Brain microvascular endothelial cell (primary cell): ENCODE measurements at regions not wholly inside any gene's neighbourhood (a gene's known extent, or its start where the extent isn't known, plus 50 kb on each side); places are given as distances from the start of the nearest gene placed in this dataset.

Experiments
- DNase-seq: peaks from one replicate; pipeline ENCODE4 v3.0.0-alpha.2; 2020
- H3K27ac ChIP-seq: fragments of 250-450 bp; sonication (Bioruptor Pico); 2 replicates; pipeline ENCODE4 v1.5.1; 2020; ENCODE audit warnings: mild to moderate bottlenecking, moderate library complexity
- H3K27me3 ChIP-seq: fragments of 250-450 bp; sonication (Bioruptor Pico); replicated peaks from 2 replicates; pipeline ENCODE4 v1.5.1; 2020; ENCODE audit warnings: mild to moderate bottlenecking
- H3K36me3 ChIP-seq: fragments of 250-450 bp; sonication (Bioruptor Pico); replicated peaks from 2 replicates; pipeline ENCODE4 v1.5.1; 2020; ENCODE audit warnings: mild to moderate bottlenecking
- H3K4me3 ChIP-seq: 2 replicates; pipeline ENCODE4 v1.5.1; 2011; ENCODE audit warnings: low read depth, mild to moderate bottlenecking, control low read depth, low read length, moderate library complexity
- CTCF ChIP-seq: IDR thresholded peaks from 2 replicates; pipeline ENCODE4 v1.5.1; 2011; ENCODE audit warnings: low read depth, mild to moderate bottlenecking, moderate library complexity, low read length, control low read depth, inconsistent platforms; ENCODE audit errors: missing control alignments
- in situ Hi-C: cut with HindIII; loops from 2 replicates; pipeline ENCODE4 v1.10.0; 2017; ENCODE audit warnings: low sequenced_read_pairs, low pct_ligation_motif_present

DNA sequence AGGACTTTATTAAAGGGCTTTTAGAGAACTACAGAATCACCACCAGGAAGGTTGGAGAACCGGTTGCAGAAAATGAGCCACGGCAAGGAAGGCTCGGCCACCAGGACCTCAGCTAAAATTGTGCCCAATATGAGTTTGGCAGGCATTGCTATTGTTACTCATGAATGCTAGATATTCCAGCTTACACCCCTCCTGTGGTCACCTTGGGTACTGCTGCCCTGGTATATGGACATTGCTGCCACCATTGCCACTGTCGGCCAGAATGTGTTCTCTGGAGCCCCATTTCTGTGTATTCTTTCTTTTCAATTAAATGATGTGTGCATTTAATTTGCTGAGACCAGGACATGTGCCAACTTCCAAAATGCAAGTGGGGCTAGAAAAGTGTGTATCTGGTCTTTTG lies 626.7 kb upstream of the BOD1L1 start:
- DNase-seq = peak; percentile 40
- Histone ChIP-seq H3K27ac (no peak overlapping the region), H3K4me3 (no peak overlapping the region), H3K27me3 (no peaks in the 10 kb centered on the region), H3K36me3 (no peaks in the 10 kb centered on the region)
- in situ Hi-C loops = no loop called here
- TF ChIP-seq CTCF = peak; percentile 80

DNA sequence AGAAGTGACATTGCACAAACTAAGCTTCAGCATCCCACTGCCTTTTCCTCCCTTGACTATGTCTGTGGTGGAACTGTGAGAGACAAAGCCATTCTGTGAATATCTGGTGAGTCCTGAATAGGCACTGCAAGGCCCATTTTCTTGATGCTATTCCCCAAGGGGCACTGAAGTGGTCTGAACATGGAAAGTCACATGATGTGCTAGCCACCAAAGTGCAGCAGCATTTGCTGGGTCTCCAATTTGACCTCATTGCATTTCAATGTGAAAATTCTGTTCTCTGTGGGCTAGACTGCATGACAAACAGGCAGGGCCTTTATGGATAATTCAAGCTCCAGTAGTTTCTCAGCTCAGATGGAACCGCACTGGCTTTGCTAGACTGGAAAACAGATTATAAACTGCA lies 627.4 kb upstream of the BOD1L1 start:
- no peak overlapping the region for H3K27ac ChIP-seq
- H3K4me3 ChIP-seq = no peak overlapping the region
- in situ Hi-C loops = no loop called here
- no peaks in the 10 kb centered on the region for H3K36me3 ChIP-seq
- no peak for TF ChIP-seq CTCF
- no peaks in the 10 kb centered on the region for H3K27me3 ChIP-seq
- DNase-seq = no peak

DNA sequence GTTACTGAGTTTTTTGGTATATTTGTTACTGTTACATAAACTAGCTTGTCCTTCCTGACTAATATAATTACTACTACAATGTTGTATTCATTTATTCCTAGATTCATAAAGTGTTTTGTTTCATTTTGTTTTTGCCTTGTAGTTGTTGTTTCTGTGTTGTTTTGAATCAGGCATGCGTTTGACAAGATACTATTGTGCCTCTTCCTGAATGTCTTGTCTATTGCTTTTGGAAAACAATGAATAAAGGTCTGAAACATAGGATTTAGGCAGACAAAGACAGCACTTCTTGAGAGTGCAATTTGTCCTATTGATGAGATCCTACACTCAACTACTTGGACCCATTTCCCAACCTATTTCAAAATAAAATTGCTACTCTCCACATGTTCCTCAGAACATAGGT lies 630.4 kb upstream of the BOD1L1 start:
- Histone ChIP-seq H3K36me3 (no peaks in the 10 kb centered on the region), H3K27me3 (no peaks in the 10 kb centered on the region), H3K4me3 (no peak overlapping the region), H3K27ac (no peak overlapping the region)
- DNase-seq = no peak
- no peak for TF ChIP-seq CTCF
- in situ Hi-C loops = no loop called here

DNA sequence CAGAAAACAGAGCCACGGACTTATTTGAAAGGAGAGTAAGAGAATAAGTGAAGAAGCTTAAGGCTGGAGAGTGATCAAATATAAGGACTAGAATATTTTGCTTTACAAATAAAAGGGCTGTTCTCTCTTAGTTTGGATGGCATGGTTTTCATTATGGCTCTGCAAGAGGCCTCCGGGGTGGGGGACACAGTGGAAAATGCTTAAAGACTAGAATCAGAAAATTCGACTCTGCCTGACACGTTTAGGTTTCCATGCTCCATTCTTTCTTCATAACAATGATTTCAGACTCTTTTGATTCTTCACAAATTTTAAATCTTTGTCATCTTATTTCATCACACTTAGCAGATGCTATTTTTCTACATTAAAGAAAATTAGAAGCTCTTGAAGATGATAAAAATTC lies 632.4 kb upstream of the BOD1L1 start:
- Histone ChIP-seq H3K27me3 (no peaks in the 10 kb centered on the region), H3K4me3 (no peak overlapping the region), H3K27ac (no peak overlapping the region), H3K36me3 (no peaks in the 10 kb centered on the region)
- TF ChIP-seq CTCF = no peak
- DNase-seq = no peak
- in situ Hi-C loops = no loop called here

DNA sequence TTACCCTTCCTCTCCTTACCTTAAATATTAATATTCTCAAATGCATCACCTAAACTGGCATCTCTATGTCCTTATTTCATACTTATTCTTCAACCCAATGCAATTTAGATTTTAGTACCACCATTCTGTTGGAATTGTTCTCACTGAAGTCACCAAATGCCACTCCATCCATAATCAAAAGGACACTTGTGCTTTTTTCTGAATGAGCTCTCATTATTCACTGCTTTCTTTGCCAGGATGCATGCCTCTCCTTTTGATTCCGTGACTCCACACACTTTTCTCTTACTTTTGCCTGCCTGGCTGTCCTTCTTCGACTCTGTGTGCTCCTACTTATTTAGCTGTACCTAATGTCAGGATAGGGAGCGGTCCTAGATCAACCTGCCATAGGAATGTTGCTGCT lies 633.1 kb upstream of the BOD1L1 start:
- Histone ChIP-seq H3K36me3 (no peaks in the 10 kb centered on the region), H3K4me3 (no peak overlapping the region), H3K27me3 (no peaks in the 10 kb centered on the region), H3K27ac (no peak overlapping the region)
- in situ Hi-C loops = no loop called here
- DNase-seq = no peak
- TF ChIP-seq CTCF = no peak

- Histone ChIP-seq H3K36me3 (no peaks in the 10 kb centered on the region), H3K4me3 (no peak overlapping the region), H3K27me3 (no peaks in the 10 kb centered on the region), H3K27ac (no peak overlapping the region)
- no peak for TF ChIP-seq CTCF
- in situ Hi-C loops = no loop called here
- DNase-seq = no peak
Observed at GRCh38 chr4:14262221-14262620, 634.7 kb upstream of the BOD1L1 start.
